ENCODE measurements at regions not wholly inside any gene's neighbourhood (a gene's known extent, or its start where the extent isn't known, plus 50 kb on each side); places are given as distances from the start of the nearest gene placed in this dataset.

GRCh38 chr4:11198516-11199305 lies 230.0 kb downstream of the HS3ST1 start:
- Histone ChIP-seq H4K20me1 (ENCODE audit: insufficient read depth) (no peaks in the 10 kb centered on the region), H3K4me3 (ENCODE audit: low read depth in 2 of 2, low read length in 1 of 2) (no peak overlapping the region), H3K79me2 (ENCODE audit: insufficient read depth) (no peaks in the 10 kb centered on the region), H3K9me2 (no peaks in the 10 kb centered on the region), H3K9ac (no peak overlapping the region), H3K9me3 (no peaks in the 10 kb centered on the region), H3K27ac (ENCODE audit: low read depth in 2 of 2, low read length in 1 of 2) (no peak overlapping the region), H2AFZ (ENCODE audit: low read depth) (no peak overlapping the region), H3F3A (replicated peaks; ENCODE audit: insufficient read depth) (no peaks in the 10 kb centered on the region), H3K4me2 (no peak overlapping the region), H3K4me1 (ENCODE audit: control insufficient read depth in 1 of 2, insufficient read depth in 2 of 2, low read depth in 1 of 2, low read length in 1 of 2) (no peaks in the 10 kb centered on the region), H3K27me3 (ENCODE audit: insufficient read depth) (no peaks in the 10 kb centered on the region), H3K36me3 (replicated peaks in 1 of 2; ENCODE audit: control insufficient read depth in 1 of 2, insufficient read depth in 2 of 2, low read length in 1 of 2) (no peaks in the 10 kb centered on the region)
- ChIA-PET POLR2A (no interaction called here), CTCF (no interaction called here)
- TF ChIP-seq YY1 (IDR thresholded peaks at IDR 0.05; ENCODE audit: low read depth) (no peak), MAX (IDR thresholded peaks at IDR 0.05; ENCODE audit: low read depth) (no peak)
- 12% methylated on average over 14 of the region's 14 CpGs for WGBS (ENCODE audit: low lambda C conversion rate)
- no peak for DNase-seq

- no peak overlapping the region for H3K9ac ChIP-seq
- no peaks in the 10 kb centered on the region for H3K27me3 ChIP-seq (ENCODE audit: insufficient read depth)
- POLR2A ChIA-PET, result no interaction called here
- no peak overlapping the region for H3K27ac ChIP-seq (ENCODE audit: low read depth in 2 of 2, low read length in 1 of 2)
- H3K79me2 ChIP-seq (ENCODE audit: insufficient read depth), result no peaks in the 10 kb centered on the region
- no peak overlapping the region for H3K4me2 ChIP-seq
- no peak overlapping the region for H2AFZ ChIP-seq (ENCODE audit: low read depth)
- no peaks in the 10 kb centered on the region for H4K20me1 ChIP-seq (ENCODE audit: insufficient read depth)
- H3K9me2 ChIP-seq, result no peaks in the 10 kb centered on the region
- H3K4me1 ChIP-seq (ENCODE audit: control insufficient read depth in 1 of 2, insufficient read depth in 2 of 2, low read depth in 1 of 2, low read length in 1 of 2), result no peaks in the 10 kb centered on the region
- no peak overlapping the region for H3K4me3 ChIP-seq (ENCODE audit: low read depth in 2 of 2, low read length in 1 of 2)
- CTCF ChIA-PET, result no interaction called here
- no peaks in the 10 kb centered on the region for H3F3A ChIP-seq (replicated peaks; ENCODE audit: insufficient read depth)
- TF ChIP-seq RXRA (IDR thresholded peaks at IDR 0.05; ENCODE audit: borderline replicate concordance, low read depth), result no peak
- TF ChIP-seq SIN3A (IDR thresholded peaks at IDR 0.05; ENCODE audit: borderline replicate concordance, low read depth, low read length), result no peak
- TF ChIP-seq NRF1 (IDR thresholded peaks at IDR 0.05; ENCODE audit: low read depth, low read length), result no peak
- TF ChIP-seq FOSL2 (IDR thresholded peaks at IDR 0.05; ENCODE audit: borderline replicate concordance, low read depth), result no peak
- TF ChIP-seq GATA2 (CRISPR knock-in tag; IDR thresholded peaks at IDR 0.05), result no peak
- no peak for TF ChIP-seq ZBTB33 (IDR thresholded peaks at IDR 0.05; ENCODE audit: borderline replicate concordance, low read depth)
- no peak for TF ChIP-seq GABPA (IDR thresholded peaks at IDR 0.05; ENCODE audit: low read depth)
- TF ChIP-seq RFX5 (IDR thresholded peaks at IDR 0.05; ENCODE audit: low read length), result no peak
- TF ChIP-seq CTCF (IDR thresholded peaks at IDR 0.05), result no peak
- no peak for TF ChIP-seq CHD2 (IDR thresholded peaks at IDR 0.05; ENCODE audit: low read length, partially characterized antibody)
- TF ChIP-seq USF1 (IDR thresholded peaks at IDR 0.05; ENCODE audit: borderline replicate concordance, low read depth), result no peak
- TF ChIP-seq NFIC (IDR thresholded peaks at IDR 0.05; ENCODE audit: borderline replicate concordance), result no peak
- no peak for TF ChIP-seq USF2 (IDR thresholded peaks at IDR 0.05; ENCODE audit: borderline replicate concordance, low read depth, low read length)
- TF ChIP-seq YY1 (IDR thresholded peaks at IDR 0.05; ENCODE audit: low read depth), result no peak
- no peak for TF ChIP-seq MXI1 (IDR thresholded peaks at IDR 0.05; ENCODE audit: low read depth, low read length)
- TF ChIP-seq IRF3 (IDR thresholded peaks at IDR 0.05; ENCODE audit: low read depth, low read length), result no peak
- no peak for TF ChIP-seq TAF1 (IDR thresholded peaks at IDR 0.05; ENCODE audit: borderline replicate concordance, low read depth, low read length)
- TF ChIP-seq MEF2A (IDR thresholded peaks at IDR 0.05; ENCODE audit: borderline replicate concordance, low read depth), result no peak
- H3K36me3 ChIP-seq (replicated peaks in 1 of 2; ENCODE audit: control insufficient read depth in 1 of 2, insufficient read depth in 2 of 2, low read length in 1 of 2), result no peaks in the 10 kb centered on the region
- H3K9me3 ChIP-seq, result no peaks in the 10 kb centered on the region
- DNase-seq, result no peak
- WGBS (ENCODE audit: low lambda C conversion rate), result 9% methylated on average over 8 of the region's 8 CpGs
Measured at GRCh38 chr4:11197631-11198341, 230.9 kb downstream of the HS3ST1 start.

Data from SK-N-SH (cell line).